GM12878 (cell line): ENCODE measurements at regions not wholly inside any gene's neighbourhood (a gene's known extent, or its start where the extent isn't known, plus 50 kb on each side); places are given as distances from the start of the nearest gene placed in this dataset.

ENCODE experiments used
- ATAC-seq: fragments of 200-7000 bp; cut with Tn5 transposase; 3 replicates; pipeline ENCODE4 v1.9.1; 2020; ENCODE audit warnings: mild to moderate bottlenecking, moderate library complexity
- BruUV-seq: library from RNA; stranded (reverse); fragments of 400-500 nt; replicated peaks from 2 replicates; lab custom pipeline; 2021; lab: Mats Ljungman, UMichigan
- CTCF ChIA-PET: fragments of 300-600 bp; sonication (Branson Sonifier 250); formaldehyde crosslinking; extraction: SDS; loops from one replicate; lab custom pipeline; 2021; ENCODE audit warnings: inconsistent platforms; lab: Yijun Ruan, JAX
- POLR2A ChIA-PET: fragments of 350-600 bp; formaldehyde crosslinking; extraction: SDS; loops from one replicate; lab custom pipeline; 2021; ENCODE audit warnings: inconsistent platforms; lab: Charles Lee
- RAD21 ChIA-PET: fragments of 300-600 bp; sonication (Branson Sonifier 250); formaldehyde crosslinking; loops from one replicate; lab custom pipeline; 2023; ENCODE audit warnings: antibody characterized with exemption; ENCODE audit not compliant: unreplicated experiment; lab: Charles Lee
- SMC1A ChIA-PET: fragments of 300-600 bp; sonication (Branson Sonifier 250); formaldehyde crosslinking; loops from one replicate; lab custom pipeline; 2023; ENCODE audit not compliant: unreplicated experiment, uncharacterized antibody; lab: Charles Lee
- DNase-seq: peaks from one replicate; pipeline ENCODE4 v3.0.0-alpha.2; 2011; ENCODE audit warnings: low read depth, low spot score
- FAIRE-seq: peaks from 3 replicates; lab custom pipeline; 2011; peaks lifted over from hg19 to GRCh38; lab: Jason Lieb, UNC
- H2AFZ ChIP-seq: 2 replicates; pipeline ENCODE4 v1.6.0; 2011; ENCODE audit warnings: low read depth, low read length, control low read depth; ENCODE audit not compliant: control insufficient read depth
- H3K27ac ChIP-seq: 2 replicates; pipeline ENCODE4 v1.5.1; 2011; ENCODE audit warnings: control low read depth; ENCODE audit not compliant: control insufficient read depth, insufficient read depth
- H3K27me3 ChIP-seq, 2 experiments: replicated peaks in 1 of 2; 2 replicates each; pipeline versions ENCODE4 v1.6.0 to v1.6.1; 2011; ENCODE audit warnings: low read length in 1 of 2; ENCODE audit not compliant: control insufficient read depth in 2 of 2, insufficient read depth in 2 of 2
- H3K36me3 ChIP-seq, 2 experiments: 2 replicates each; pipeline ENCODE4 v1.5.1; 2011; ENCODE audit warnings: low read length in 1 of 2; ENCODE audit not compliant: control insufficient read depth in 2 of 2, insufficient read depth in 2 of 2
- H3K4me1 ChIP-seq: 2 replicates; pipeline ENCODE4 v1.6.1; 2011; ENCODE audit warnings: mild to moderate bottlenecking, low read length, moderate library complexity, mixed read lengths; ENCODE audit not compliant: control insufficient read depth, insufficient read depth
- H3K4me2 ChIP-seq: 2 replicates; pipeline ENCODE4 v1.6.0; 2011; ENCODE audit warnings: control low read depth; ENCODE audit not compliant: control insufficient read depth, insufficient read depth
- H3K4me3 ChIP-seq: fragments of 200-600 bp; sonication (generic); 2 replicates; pipeline ENCODE4 v1.5.1; 2016
- H3K79me2 ChIP-seq: 2 replicates; pipeline ENCODE4 v1.6.0; 2011; ENCODE audit warnings: low read length; ENCODE audit not compliant: control insufficient read depth, insufficient read depth
- H3K9ac ChIP-seq: 2 replicates; pipeline ENCODE4 v1.8.0; 2011; ENCODE audit warnings: low read length, control low read depth, mixed read lengths; ENCODE audit not compliant: control insufficient read depth, insufficient read depth
- H3K9me3 ChIP-seq: replicated peaks from 3 replicates; pipeline ENCODE4 v1.5.1; 2011; ENCODE audit warnings: mild to moderate bottlenecking, low read length; ENCODE audit not compliant: control insufficient read depth, insufficient read depth
- H4K20me1 ChIP-seq: 2 replicates; pipeline ENCODE4 v1.6.0; 2011; ENCODE audit not compliant: control insufficient read depth, insufficient read depth
- CHD4 ChIP-seq: fragments of 200-600 bp; sonication (generic); IDR thresholded peaks from 2 replicates; pipeline ENCODE4 v1.6.1; 2016; ENCODE audit warnings: mild to moderate bottlenecking
- FOS ChIP-seq: IDR thresholded peaks from 3 replicates; pipeline ENCODE4 v1.6.1; 2011; ENCODE audit warnings: borderline replicate concordance; ENCODE audit not compliant: insufficient read length; ENCODE audit errors: extremely low read depth
- HDGF ChIP-seq: fragments of 450-650 bp; IDR thresholded peaks from 2 replicates; pipeline ENCODE4 v1.6.1; 2016; ENCODE audit warnings: antibody characterized with exemption
- POLR2AphosphoS5 ChIP-seq: IDR thresholded peaks from 2 replicates; pipeline ENCODE4 v1.6.1; 2011; ENCODE audit warnings: mild to moderate bottlenecking, low read length, inconsistent platforms
- RAD51 ChIP-seq: fragments of 450-650 bp; IDR thresholded peaks from 2 replicates; pipeline ENCODE4 v1.6.1; 2016; ENCODE audit warnings: moderate library complexity, mild to moderate bottlenecking, inconsistent platforms
- SREBF1 ChIP-seq: IDR thresholded peaks from 2 replicates; pipeline ENCODE4 v1.6.1; 2012; ENCODE audit warnings: mild to moderate bottlenecking, low read length
- STAT3 ChIP-seq: IDR thresholded peaks from 2 replicates; pipeline ENCODE4 v1.6.1; 2011; ENCODE audit warnings: low read depth, low read length, improper control_type of control experiment
- in situ Hi-C: fragments of 300-500 bp; cut with MboI; formaldehyde crosslinking; loops from 9 replicates; pipeline ENCODE4 v1.14.3; 2018; ENCODE audit warnings: mixed read lengths
- intact Hi-C: fragments of 100-400 bp; cut with micrococcal nuclease; formaldehyde crosslinking; loops from one replicate; pipeline ENCODE4 v1.14.2; 2022; ENCODE audit not compliant: unreplicated experiment
- TF ChIP-seq, protein P1 (sequence below): fragments of 450-650 bp; IDR thresholded peaks from 2 replicates; pipeline ENCODE4 v1.6.1; 2017; ENCODE audit warnings: mild to moderate bottlenecking, low read depth, inconsistent platforms; ENCODE audit not compliant: poor library complexity, severe bottlenecking
- TF ChIP-seq, protein P2 (sequence below): IDR thresholded peaks from 2 replicates; pipeline ENCODE4 v1.6.1; 2012; ENCODE audit warnings: low read length, inconsistent platforms
- TF ChIP-seq, protein P3 (sequence below): IDR thresholded peaks from 2 replicates; pipeline ENCODE4 v1.6.1; 2012; ENCODE audit warnings: mild to moderate bottlenecking, low read depth, low read length
- TF ChIP-seq, protein P4 (sequence below): fragments of 450-650 bp; IDR thresholded peaks from 2 replicates; pipeline ENCODE4 v1.6.1; 2018; ENCODE audit warnings: mild to moderate bottlenecking, low read depth, moderate library complexity; ENCODE audit not compliant: partially characterized antibody

DNA sequence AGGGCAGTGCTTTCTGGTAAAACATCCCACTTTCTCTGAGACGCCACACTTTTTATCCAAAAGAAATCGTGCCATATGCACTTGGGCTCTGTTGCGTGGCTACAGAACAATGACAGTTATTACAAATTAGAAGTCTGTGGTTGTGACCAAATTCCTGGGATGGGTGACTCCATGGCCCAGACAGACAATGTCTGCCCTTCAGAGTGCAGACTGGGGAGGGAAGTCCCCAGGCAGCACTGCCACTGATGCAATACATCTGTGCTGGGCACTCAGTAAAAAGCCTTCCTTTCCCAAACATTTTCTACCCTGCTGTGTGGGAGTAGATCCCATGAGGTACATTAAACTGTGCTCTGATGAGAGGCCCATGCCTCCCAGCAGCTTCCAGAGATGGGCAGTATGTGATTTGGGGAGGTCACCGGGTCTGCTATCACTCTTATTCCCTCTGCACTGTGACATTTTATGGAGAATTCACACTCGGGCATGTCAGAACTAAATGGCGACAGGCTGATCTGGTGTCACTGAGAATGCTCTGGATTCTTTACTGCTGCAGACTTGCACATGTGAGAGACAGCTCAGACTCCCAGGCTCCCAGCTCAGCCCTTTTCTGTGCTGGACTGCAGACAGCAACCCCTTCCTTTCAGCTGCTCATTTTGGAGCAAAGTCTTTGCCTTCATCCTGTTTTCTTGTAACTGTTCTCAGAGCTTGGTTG lies 243.5 kb upstream of the ZNF32 start (continued):
- TF ChIP-seq, protein P1, sequence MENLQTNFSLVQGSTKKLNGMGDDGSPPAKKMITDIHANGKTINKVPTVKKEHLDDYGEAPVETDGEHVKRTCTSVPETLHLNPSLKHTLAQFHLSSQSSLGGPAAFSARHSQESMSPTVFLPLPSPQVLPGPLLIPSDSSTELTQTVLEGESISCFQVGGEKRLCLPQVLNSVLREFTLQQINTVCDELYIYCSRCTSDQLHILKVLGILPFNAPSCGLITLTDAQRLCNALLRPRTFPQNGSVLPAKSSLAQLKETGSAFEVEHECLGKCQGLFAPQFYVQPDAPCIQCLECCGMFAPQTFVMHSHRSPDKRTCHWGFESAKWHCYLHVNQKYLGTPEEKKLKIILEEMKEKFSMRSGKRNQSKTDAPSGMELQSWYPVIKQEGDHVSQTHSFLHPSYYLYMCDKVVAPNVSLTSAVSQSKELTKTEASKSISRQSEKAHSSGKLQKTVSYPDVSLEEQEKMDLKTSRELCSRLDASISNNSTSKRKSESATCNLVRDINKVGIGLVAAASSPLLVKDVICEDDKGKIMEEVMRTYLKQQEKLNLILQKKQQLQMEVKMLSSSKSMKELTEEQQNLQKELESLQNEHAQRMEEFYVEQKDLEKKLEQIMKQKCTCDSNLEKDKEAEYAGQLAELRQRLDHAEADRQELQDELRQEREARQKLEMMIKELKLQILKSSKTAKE: no peak
- TF ChIP-seq STAT3: no peak
- TF ChIP-seq, protein P2, sequence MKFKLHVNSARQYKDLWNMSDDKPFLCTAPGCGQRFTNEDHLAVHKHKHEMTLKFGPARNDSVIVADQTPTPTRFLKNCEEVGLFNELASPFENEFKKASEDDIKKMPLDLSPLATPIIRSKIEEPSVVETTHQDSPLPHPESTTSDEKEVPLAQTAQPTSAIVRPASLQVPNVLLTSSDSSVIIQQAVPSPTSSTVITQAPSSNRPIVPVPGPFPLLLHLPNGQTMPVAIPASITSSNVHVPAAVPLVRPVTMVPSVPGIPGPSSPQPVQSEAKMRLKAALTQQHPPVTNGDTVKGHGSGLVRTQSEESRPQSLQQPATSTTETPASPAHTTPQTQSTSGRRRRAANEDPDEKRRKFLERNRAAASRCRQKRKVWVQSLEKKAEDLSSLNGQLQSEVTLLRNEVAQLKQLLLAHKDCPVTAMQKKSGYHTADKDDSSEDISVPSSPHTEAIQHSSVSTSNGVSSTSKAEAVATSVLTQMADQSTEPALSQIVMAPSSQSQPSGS: no peak

- H3K4me1 ChIP-seq: no peaks in the 10 kb centered on the region
- POLR2A ChIA-PET: no interaction called here
- no peak overlapping the region for H3K9ac ChIP-seq
- RAD21 ChIA-PET: interaction anchor here (0.6 kb wide), 1 partner anchor 127 kb away, joined by 4 read pairs; no protein-coding TSS in a partner anchor
- H3K27ac ChIP-seq: no peak overlapping the region
- no peaks in the 10 kb centered on the region for H3K36me3 ChIP-seq
- SMC1A ChIA-PET: no interaction called here
- H3K27me3 ChIP-seq: no peaks in the 10 kb centered on the region
- H2AFZ ChIP-seq: no peak overlapping the region
- H3K4me3 ChIP-seq: no peak overlapping the region
- H3K4me2 ChIP-seq: no peak overlapping the region
- intact Hi-C loops (no loop called here), in situ Hi-C loops (no loop called here)
- no peaks in the 10 kb centered on the region for H4K20me1 ChIP-seq
- DNase-seq (no peak), ATAC-seq (no peak), FAIRE-seq (no peak)
- BruUV-seq: no TSS peak
- CTCF ChIA-PET: no interaction called here
- H3K79me2 ChIP-seq: no peaks in the 10 kb centered on the region
- no peaks in the 10 kb centered on the region for H3K9me3 ChIP-seq
- TF ChIP-seq SREBF1: no peak
- TF ChIP-seq, protein P3, sequence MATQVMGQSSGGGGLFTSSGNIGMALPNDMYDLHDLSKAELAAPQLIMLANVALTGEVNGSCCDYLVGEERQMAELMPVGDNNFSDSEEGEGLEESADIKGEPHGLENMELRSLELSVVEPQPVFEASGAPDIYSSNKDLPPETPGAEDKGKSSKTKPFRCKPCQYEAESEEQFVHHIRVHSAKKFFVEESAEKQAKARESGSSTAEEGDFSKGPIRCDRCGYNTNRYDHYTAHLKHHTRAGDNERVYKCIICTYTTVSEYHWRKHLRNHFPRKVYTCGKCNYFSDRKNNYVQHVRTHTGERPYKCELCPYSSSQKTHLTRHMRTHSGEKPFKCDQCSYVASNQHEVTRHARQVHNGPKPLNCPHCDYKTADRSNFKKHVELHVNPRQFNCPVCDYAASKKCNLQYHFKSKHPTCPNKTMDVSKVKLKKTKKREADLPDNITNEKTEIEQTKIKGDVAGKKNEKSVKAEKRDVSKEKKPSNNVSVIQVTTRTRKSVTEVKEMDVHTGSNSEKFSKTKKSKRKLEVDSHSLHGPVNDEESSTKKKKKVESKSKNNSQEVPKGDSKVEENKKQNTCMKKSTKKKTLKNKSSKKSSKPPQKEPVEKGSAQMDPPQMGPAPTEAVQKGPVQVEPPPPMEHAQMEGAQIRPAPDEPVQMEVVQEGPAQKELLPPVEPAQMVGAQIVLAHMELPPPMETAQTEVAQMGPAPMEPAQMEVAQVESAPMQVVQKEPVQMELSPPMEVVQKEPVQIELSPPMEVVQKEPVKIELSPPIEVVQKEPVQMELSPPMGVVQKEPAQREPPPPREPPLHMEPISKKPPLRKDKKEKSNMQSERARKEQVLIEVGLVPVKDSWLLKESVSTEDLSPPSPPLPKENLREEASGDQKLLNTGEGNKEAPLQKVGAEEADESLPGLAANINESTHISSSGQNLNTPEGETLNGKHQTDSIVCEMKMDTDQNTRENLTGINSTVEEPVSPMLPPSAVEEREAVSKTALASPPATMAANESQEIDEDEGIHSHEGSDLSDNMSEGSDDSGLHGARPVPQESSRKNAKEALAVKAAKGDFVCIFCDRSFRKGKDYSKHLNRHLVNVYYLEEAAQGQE: no peak
- TF ChIP-seq POLR2AphosphoS5: no peak
- no peak for TF ChIP-seq CHD4
- no peak for TF ChIP-seq FOS
- TF ChIP-seq RAD51: no peak
- TF ChIP-seq, protein P4, sequence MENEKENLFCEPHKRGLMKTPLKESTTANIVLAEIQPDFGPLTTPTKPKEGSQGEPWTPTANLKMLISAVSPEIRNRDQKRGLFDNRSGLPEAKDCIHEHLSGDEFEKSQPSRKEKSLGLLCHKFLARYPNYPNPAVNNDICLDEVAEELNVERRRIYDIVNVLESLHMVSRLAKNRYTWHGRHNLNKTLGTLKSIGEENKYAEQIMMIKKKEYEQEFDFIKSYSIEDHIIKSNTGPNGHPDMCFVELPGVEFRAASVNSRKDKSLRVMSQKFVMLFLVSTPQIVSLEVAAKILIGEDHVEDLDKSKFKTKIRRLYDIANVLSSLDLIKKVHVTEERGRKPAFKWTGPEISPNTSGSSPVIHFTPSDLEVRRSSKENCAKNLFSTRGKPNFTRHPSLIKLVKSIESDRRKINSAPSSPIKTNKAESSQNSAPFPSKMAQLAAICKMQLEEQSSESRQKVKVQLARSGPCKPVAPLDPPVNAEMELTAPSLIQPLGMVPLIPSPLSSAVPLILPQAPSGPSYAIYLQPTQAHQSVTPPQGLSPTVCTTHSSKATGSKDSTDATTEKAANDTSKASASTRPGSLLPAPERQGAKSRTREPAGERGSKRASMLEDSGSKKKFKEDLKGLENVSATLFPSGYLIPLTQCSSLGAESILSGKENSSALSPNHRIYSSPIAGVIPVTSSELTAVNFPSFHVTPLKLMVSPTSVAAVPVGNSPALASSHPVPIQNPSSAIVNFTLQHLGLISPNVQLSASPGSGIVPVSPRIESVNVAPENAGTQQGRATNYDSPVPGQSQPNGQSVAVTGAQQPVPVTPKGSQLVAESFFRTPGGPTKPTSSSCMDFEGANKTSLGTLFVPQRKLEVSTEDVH: no peak
- no peak for TF ChIP-seq HDGF
Measured at GRCh38 chr10:43891241-43891640, 242.6 kb upstream of the ZNF32 start.
